ENCODE measurements at regions not wholly inside any gene's neighbourhood (a gene's known extent, or its start where the extent isn't known, plus 50 kb on each side); places are given as distances from the start of the nearest gene placed in this dataset.

DNA sequence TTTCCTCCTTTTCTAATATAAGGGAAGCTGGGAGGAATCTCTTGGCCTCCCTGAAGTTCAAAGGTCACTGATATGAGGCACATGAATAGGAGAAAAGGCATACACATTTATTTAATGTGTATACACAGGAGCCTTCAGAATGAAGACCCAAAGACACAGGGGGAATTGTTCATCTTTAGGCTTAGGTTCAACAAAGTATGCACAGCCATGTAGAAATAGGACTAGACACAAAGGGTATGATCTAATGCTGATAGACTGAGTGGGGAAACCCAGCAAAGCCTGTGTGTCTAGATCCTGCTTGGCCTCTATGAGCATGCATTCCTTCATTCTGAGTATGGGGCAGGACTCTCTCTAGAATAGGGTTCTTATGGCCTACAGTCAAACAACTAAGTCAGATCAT lies 177.1 kb upstream of the RFC3 start:
- Histone ChIP-seq H3K4me3 (ENCODE audit: low read depth in 2 of 2, low read length in 2 of 2) (no peak overlapping the region), H3K27me3 (ENCODE audit: control insufficient read depth, insufficient read depth, low read length) (no peaks in the 10 kb centered on the region), H3K27ac (ENCODE audit: low read length) (no peak overlapping the region), H3K4me1 (ENCODE audit: control insufficient read depth, insufficient read depth, low read length) (no peaks in the 10 kb centered on the region), H3K9me3 (ENCODE audit: control insufficient read depth, insufficient read depth, low read depth, low read length) (no peaks in the 10 kb centered on the region), H3K36me3 (ENCODE audit: control insufficient read depth, insufficient read depth, low read length) (no peaks in the 10 kb centered on the region)
- ATAC-seq (no peak), DNase-seq (ENCODE audit: low read depth, low spot score) (no peak)
- POLR2A ChIA-PET = no interaction called here
- in situ Hi-C loops (cut with HindIII; ENCODE audit: low pct_unique_long_range_greater_than_20kb, low sequenced_read_pairs) (no loop called here), intact Hi-C loops (cut with micrococcal nuclease; ENCODE audit: unreplicated experiment) (no loop called here)
- CTCF ChIA-PET = no interaction called here
- no TSS peak for BruUV-seq (replicated peaks)
- no peak for TF ChIP-seq SIN3A (IDR thresholded peaks at IDR 0.05; ENCODE audit: borderline replicate concordance, insufficient read depth, low read depth, low read length)
- TF ChIP-seq, protein P1, sequence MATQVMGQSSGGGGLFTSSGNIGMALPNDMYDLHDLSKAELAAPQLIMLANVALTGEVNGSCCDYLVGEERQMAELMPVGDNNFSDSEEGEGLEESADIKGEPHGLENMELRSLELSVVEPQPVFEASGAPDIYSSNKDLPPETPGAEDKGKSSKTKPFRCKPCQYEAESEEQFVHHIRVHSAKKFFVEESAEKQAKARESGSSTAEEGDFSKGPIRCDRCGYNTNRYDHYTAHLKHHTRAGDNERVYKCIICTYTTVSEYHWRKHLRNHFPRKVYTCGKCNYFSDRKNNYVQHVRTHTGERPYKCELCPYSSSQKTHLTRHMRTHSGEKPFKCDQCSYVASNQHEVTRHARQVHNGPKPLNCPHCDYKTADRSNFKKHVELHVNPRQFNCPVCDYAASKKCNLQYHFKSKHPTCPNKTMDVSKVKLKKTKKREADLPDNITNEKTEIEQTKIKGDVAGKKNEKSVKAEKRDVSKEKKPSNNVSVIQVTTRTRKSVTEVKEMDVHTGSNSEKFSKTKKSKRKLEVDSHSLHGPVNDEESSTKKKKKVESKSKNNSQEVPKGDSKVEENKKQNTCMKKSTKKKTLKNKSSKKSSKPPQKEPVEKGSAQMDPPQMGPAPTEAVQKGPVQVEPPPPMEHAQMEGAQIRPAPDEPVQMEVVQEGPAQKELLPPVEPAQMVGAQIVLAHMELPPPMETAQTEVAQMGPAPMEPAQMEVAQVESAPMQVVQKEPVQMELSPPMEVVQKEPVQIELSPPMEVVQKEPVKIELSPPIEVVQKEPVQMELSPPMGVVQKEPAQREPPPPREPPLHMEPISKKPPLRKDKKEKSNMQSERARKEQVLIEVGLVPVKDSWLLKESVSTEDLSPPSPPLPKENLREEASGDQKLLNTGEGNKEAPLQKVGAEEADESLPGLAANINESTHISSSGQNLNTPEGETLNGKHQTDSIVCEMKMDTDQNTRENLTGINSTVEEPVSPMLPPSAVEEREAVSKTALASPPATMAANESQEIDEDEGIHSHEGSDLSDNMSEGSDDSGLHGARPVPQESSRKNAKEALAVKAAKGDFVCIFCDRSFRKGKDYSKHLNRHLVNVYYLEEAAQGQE (IDR thresholded peaks at IDR 0.05; ENCODE audit: insufficient read depth in 1 of 2, low read depth in 2 of 2, low read length in 1 of 2) = no peak
- TF ChIP-seq POLR2AphosphoS5 (IDR thresholded peaks at IDR 0.05; ENCODE audit: low read depth, low read length) = no peak
- no peak for TF ChIP-seq TCF7L2 (IDR thresholded peaks at IDR 0.05; ENCODE audit: low read depth, low read length)
- TF ChIP-seq, protein P2, sequence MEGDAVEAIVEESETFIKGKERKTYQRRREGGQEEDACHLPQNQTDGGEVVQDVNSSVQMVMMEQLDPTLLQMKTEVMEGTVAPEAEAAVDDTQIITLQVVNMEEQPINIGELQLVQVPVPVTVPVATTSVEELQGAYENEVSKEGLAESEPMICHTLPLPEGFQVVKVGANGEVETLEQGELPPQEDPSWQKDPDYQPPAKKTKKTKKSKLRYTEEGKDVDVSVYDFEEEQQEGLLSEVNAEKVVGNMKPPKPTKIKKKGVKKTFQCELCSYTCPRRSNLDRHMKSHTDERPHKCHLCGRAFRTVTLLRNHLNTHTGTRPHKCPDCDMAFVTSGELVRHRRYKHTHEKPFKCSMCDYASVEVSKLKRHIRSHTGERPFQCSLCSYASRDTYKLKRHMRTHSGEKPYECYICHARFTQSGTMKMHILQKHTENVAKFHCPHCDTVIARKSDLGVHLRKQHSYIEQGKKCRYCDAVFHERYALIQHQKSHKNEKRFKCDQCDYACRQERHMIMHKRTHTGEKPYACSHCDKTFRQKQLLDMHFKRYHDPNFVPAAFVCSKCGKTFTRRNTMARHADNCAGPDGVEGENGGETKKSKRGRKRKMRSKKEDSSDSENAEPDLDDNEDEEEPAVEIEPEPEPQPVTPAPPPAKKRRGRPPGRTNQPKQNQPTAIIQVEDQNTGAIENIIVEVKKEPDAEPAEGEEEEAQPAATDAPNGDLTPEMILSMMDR (IDR thresholded peaks at IDR 0.05) = no peak

DNA sequence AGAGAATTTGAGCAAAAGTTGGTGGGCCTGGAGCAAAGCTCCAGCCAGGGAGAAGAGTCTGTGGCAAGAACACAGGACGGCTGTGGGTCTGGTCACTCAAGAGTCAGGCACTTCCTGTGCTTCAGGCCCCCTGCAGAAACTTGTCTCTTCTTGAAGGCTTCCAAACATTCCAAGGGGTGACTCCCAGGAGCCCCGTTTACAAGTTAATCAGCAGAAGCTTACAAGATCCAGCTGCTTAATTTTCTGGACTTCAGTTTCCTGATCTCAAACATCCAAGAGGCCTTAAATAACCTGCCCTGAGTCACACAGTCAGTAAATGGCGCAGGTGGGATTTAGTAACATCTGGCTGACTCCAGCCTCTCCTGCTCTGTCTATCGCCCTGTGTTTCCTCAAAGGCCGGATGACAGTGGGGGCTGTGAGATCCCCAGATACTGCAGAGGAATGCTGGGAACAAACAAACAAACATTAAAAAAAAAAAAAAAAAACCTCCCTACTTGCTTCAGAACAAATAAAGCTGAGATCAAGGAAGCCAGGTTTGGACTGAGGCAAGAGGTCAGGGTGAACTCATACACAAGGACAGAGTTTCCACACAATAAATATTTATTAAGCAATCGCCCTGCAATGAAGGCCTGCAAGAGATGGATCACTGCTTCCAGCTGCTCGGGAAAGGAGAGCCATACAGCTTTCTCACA lies 175.4 kb upstream of the RFC3 start:
- Histone ChIP-seq H3K27ac (ENCODE audit: low read length) (no peak overlapping the region), H3K27me3 (ENCODE audit: control insufficient read depth, insufficient read depth, low read length) (no peaks in the 10 kb centered on the region), H3K9me3 (ENCODE audit: control insufficient read depth, insufficient read depth, low read depth, low read length) (no peaks in the 10 kb centered on the region), H3K4me1 (ENCODE audit: control insufficient read depth, insufficient read depth, low read length) (no peaks in the 10 kb centered on the region), H3K36me3 (ENCODE audit: control insufficient read depth, insufficient read depth, low read length) (no peaks in the 10 kb centered on the region), H3K4me3 (ENCODE audit: low read depth in 2 of 2, low read length in 2 of 2) (no peak overlapping the region)
- intact Hi-C loops (cut with micrococcal nuclease; ENCODE audit: unreplicated experiment) (no loop called here), in situ Hi-C loops (cut with HindIII; ENCODE audit: low pct_unique_long_range_greater_than_20kb, low sequenced_read_pairs) (no loop called here)
- ATAC-seq = no peak
- DNase-seq (ENCODE audit: low read depth, low spot score) = no peak
- ChIA-PET CTCF (interaction anchor here (0.6 kb wide), 1 partner anchor 199 kb away, joined by 4 read pairs; no protein-coding TSS in a partner anchor), POLR2A (no interaction called here)
- no TSS peak for BruUV-seq (replicated peaks)
- TF ChIP-seq TCF7L2 (IDR thresholded peaks at IDR 0.05; ENCODE audit: low read depth, low read length) (no peak), POLR2AphosphoS5 (IDR thresholded peaks at IDR 0.05; ENCODE audit: low read depth, low read length) (no peak), SIN3A (IDR thresholded peaks at IDR 0.05; ENCODE audit: borderline replicate concordance, insufficient read depth, low read depth, low read length) (no peak)
- TF ChIP-seq, protein P1 (IDR thresholded peaks at IDR 0.05; ENCODE audit: insufficient read depth in 1 of 2, low read depth in 2 of 2, low read length in 1 of 2) = no peak
- TF ChIP-seq, protein P2 (IDR thresholded peaks at IDR 0.05) = no peak

Measured in Panc1 (cell line).